Hepatocyte (in vitro differentiated cells): ENCODE measurements at regions not wholly inside any gene's neighbourhood (a gene's known extent, or its start where the extent isn't known, plus 50 kb on each side); places are given as distances from the start of the nearest gene placed in this dataset.

Experiments
- DNase-seq: peaks from one replicate; pipeline ENCODE4 v3.0.0-alpha.2; 2016; ENCODE audit warnings: low spot score
- H2AFZ ChIP-seq: fragments of 200-600 bp; sonication (generic); 2 replicates; pipeline ENCODE4 v1.6.0; 2016; ENCODE audit warnings: antibody characterized with exemption, mild to moderate bottlenecking
- H3K27ac ChIP-seq: fragments of 200-600 bp; sonication (generic); 2 replicates; pipeline ENCODE4 v1.5.1; 2016; ENCODE audit warnings: mild to moderate bottlenecking
- H3K27me3 ChIP-seq: fragments of 200-600 bp; sonication (generic); 2 replicates; pipeline ENCODE4 v1.6.1; 2016
- H3K36me3 ChIP-seq: fragments of 200-600 bp; sonication (generic); replicated peaks from 2 replicates; pipeline ENCODE4 v1.5.1; 2016; ENCODE audit warnings: low read depth; ENCODE audit not compliant: insufficient read depth
- H3K4me1 ChIP-seq: fragments of 200-600 bp; sonication (generic); 2 replicates; pipeline ENCODE4 v1.5.1; 2016; ENCODE audit warnings: mild to moderate bottlenecking, moderate library complexity; ENCODE audit not compliant: insufficient read depth
- H3K4me2 ChIP-seq: fragments of 200-600 bp; sonication (generic); 2 replicates; pipeline ENCODE4 v1.6.0; 2016
- H3K4me3 ChIP-seq: fragments of 200-600 bp; sonication (generic); 2 replicates; pipeline ENCODE4 v1.5.1; 2016; ENCODE audit warnings: mild to moderate bottlenecking
- H3K79me2 ChIP-seq: fragments of 200-600 bp; sonication (generic); 2 replicates; pipeline ENCODE4 v1.6.0; 2017; ENCODE audit warnings: mild to moderate bottlenecking
- H3K9me2 ChIP-seq: fragments of 200-600 bp; sonication (generic); replicated peaks from 2 replicates; pipeline ENCODE4 v1.6.0; 2017; ENCODE audit warnings: mild to moderate bottlenecking; ENCODE audit not compliant: insufficient read depth
- H3K9me3 ChIP-seq: fragments of 200-600 bp; sonication (generic); 2 replicates; pipeline ENCODE4 v1.5.1; 2016; ENCODE audit warnings: low read depth, mild to moderate bottlenecking
- H4K20me1 ChIP-seq: fragments of 200-600 bp; sonication (generic); 2 replicates; pipeline ENCODE4 v1.6.0; 2016; ENCODE audit warnings: mild to moderate bottlenecking; ENCODE audit not compliant: insufficient read depth, poor library complexity, severe bottlenecking
- CTCF ChIP-seq: fragments of 200-600 bp; sonication (generic); IDR thresholded peaks from 2 replicates; pipeline ENCODE4 v1.5.1; 2016; ENCODE audit warnings: antibody characterized with exemption, mild to moderate bottlenecking; ENCODE audit not compliant: poor library complexity
- EZH2 ChIP-seq: fragments of 200-600 bp; sonication (generic); IDR thresholded peaks from 2 replicates; pipeline ENCODE4 v1.6.1; 2016; ENCODE audit warnings: antibody characterized with exemption, mild to moderate bottlenecking, borderline replicate concordance
- EZH2phosphoT487 ChIP-seq: fragments of 200-600 bp; sonication (generic); IDR thresholded peaks from one replicate; pipeline ENCODE4 v1.6.1; 2018; ENCODE audit warnings: antibody characterized with exemption, mild to moderate bottlenecking, low read depth, moderate library complexity; ENCODE audit not compliant: unreplicated experiment, severe bottlenecking
- WGBS: methylation state at CpG from one replicate; pipeline ENCODE4 v1.1.6; 2016; ENCODE audit warnings: low lambda C conversion rate; ENCODE audit errors: missing lambda C conversion rate; 5-methylcytosine and 5-hydroxymethylcytosine counted together

- H3K9me2 ChIP-seq: no peaks in the 10 kb centered on the region
- no peak overlapping the region for H2AFZ ChIP-seq
- TF ChIP-seq CTCF: no peak
- no peak for TF ChIP-seq EZH2
- no peak for TF ChIP-seq EZH2phosphoT487
- no peak overlapping the region for H3K27ac ChIP-seq
- no peak for DNase-seq
- H3K36me3 ChIP-seq: no peaks in the 10 kb centered on the region
- no peaks in the 10 kb centered on the region for H4K20me1 ChIP-seq
- H3K9me3 ChIP-seq: no peaks in the 10 kb centered on the region
- H3K4me3 ChIP-seq: no peak overlapping the region
- H3K79me2 ChIP-seq: no peaks in the 10 kb centered on the region
- no peak overlapping the region for H3K4me2 ChIP-seq
- no peaks in the 10 kb centered on the region for H3K4me1 ChIP-seq
- H3K27me3 ChIP-seq: peaks cover 2% of the 10 kb centered on the region
These were observed 374.6 kb upstream of the ESRRG start for GRCh38 chr1:217097819-217098218.

GRCh38 chr1:217096200-217096599 is 373.0 kb upstream of the ESRRG start:
- 89% methylated on average over 7 of the region's 7 CpGs for WGBS
- Histone ChIP-seq H3K9me2 (no peaks in the 10 kb centered on the region), H3K36me3 (no peaks in the 10 kb centered on the region), H3K27me3 (peaks cover 2% of the 10 kb centered on the region), H3K9me3 (no peaks in the 10 kb centered on the region), H3K27ac (no peak overlapping the region), H3K79me2 (no peaks in the 10 kb centered on the region), H3K4me2 (no peak overlapping the region), H3K4me3 (no peak overlapping the region), H4K20me1 (no peaks in the 10 kb centered on the region), H3K4me1 (no peaks in the 10 kb centered on the region), H2AFZ (no peak overlapping the region)
- DNase-seq: no peak
- TF ChIP-seq EZH2 (no peak), CTCF (no peak), EZH2phosphoT487 (no peak)

- Histone ChIP-seq H3K79me2 (no peaks in the 10 kb centered on the region), H3K4me3 (no peak overlapping the region), H3K27ac (no peak overlapping the region), H3K4me2 (no peak overlapping the region), H3K4me1 (no peaks in the 10 kb centered on the region), H3K36me3 (no peaks in the 10 kb centered on the region), H3K27me3 (peaks cover 2% of the 10 kb centered on the region), H4K20me1 (no peaks in the 10 kb centered on the region), H2AFZ (no peak overlapping the region), H3K9me3 (no peaks in the 10 kb centered on the region), H3K9me2 (no peaks in the 10 kb centered on the region)
- TF ChIP-seq EZH2phosphoT487: no peak
- no peak for TF ChIP-seq EZH2
- no peak for TF ChIP-seq CTCF
- 79% methylated on average over 2 of the region's 2 CpGs for WGBS
- no peak for DNase-seq
These were observed 371.9 kb upstream of the ESRRG start for GRCh38 chr1:217095050-217095622.

- TF ChIP-seq CTCF: no peak
- no peak for TF ChIP-seq EZH2phosphoT487
- TF ChIP-seq EZH2: no peak
- no peaks in the 10 kb centered on the region for H4K20me1 ChIP-seq
- H2AFZ ChIP-seq: no peak overlapping the region
- H3K36me3 ChIP-seq: no peaks in the 10 kb centered on the region
- H3K9me2 ChIP-seq: no peaks in the 10 kb centered on the region
- WGBS: 85% methylated on average over 4 of the region's 4 CpGs
- H3K9me3 ChIP-seq: no peaks in the 10 kb centered on the region
- no peaks in the 10 kb centered on the region for H3K79me2 ChIP-seq
- peaks cover 4% of the 10 kb centered on the region for H3K27me3 ChIP-seq
- no peaks in the 10 kb centered on the region for H3K4me1 ChIP-seq
- peak overlapping the region; percentile 3 for H3K4me2 ChIP-seq
- H3K27ac ChIP-seq: no peak overlapping the region
- no peak for DNase-seq
- no peak overlapping the region for H3K4me3 ChIP-seq
These were observed 368.3 kb upstream of the ESRRG start for GRCh38 chr1:217091561-217091960.
